Spleen (tissue), 11 donors: ENCODE measurements at regions not wholly inside any gene's neighbourhood (a gene's known extent, or its start where the extent isn't known, plus 50 kb on each side); places are given as distances from the start of the nearest gene placed in this dataset.

Experiments
- DNase-seq: peaks from one replicate; pipeline ENCODE4 v3.0.0-alpha.2; 2020
- H3K27ac ChIP-seq, 8 donors: fragments of 200-600 bp; sonication (generic) in 7 of 8; 1 replicate in 4 of 8; 2 replicates in 4 of 8; pipeline versions ENCODE4 v1.5.0 to v1.8.0; 2016 to 2021; ENCODE audit warnings: inconsistent platforms in 4 of 8, mild to moderate bottlenecking in 4 of 8, moderate library complexity in 1 of 8
- H3K27me3 ChIP-seq, 7 donors: fragments of 200-600 bp; sonication (generic) in 6 of 7; replicated peaks in 1 of 7; 1 replicate in 4 of 7; 2 replicates in 3 of 7; pipeline versions ENCODE4 v1.5.0 to v1.8.0; 2016 to 2021; ENCODE audit warnings: inconsistent platforms in 3 of 7, mild to moderate bottlenecking in 1 of 7
- H3K36me3 ChIP-seq, 6 donors: fragments of 200-600 bp; sonication (generic) in 5 of 6; 1 replicate in 4 of 6; 2 replicates in 2 of 6; pipeline versions ENCODE4 v1.5.0 to v1.8.0; 2016 to 2021; ENCODE audit warnings: inconsistent platforms in 2 of 6
- H3K4me1 ChIP-seq, 6 donors: fragments of 200-600 bp; sonication (generic) in 5 of 6; 1 replicate in 3 of 6; 2 replicates in 3 of 6; pipeline versions ENCODE4 v1.5.0 to v1.8.0; 2016 to 2021; ENCODE audit warnings: inconsistent platforms in 3 of 6
- H3K4me3 ChIP-seq, 8 donors: fragments of 200-600 bp; sonication (generic) in 7 of 8; 1 replicate in 4 of 8; 2 replicates in 4 of 8; pipeline versions ENCODE4 v1.5.0 to v1.8.0; 2016 to 2021; ENCODE audit warnings: inconsistent platforms in 4 of 8, mild to moderate bottlenecking in 4 of 8, moderate library complexity in 2 of 8
- H3K9me3 ChIP-seq, 8 donors: fragments of 200-600 bp; sonication (generic) in 7 of 8; 1 replicate in 4 of 8; 2 replicates in 4 of 8; pipeline versions ENCODE4 v1.5.0 to v1.8.0; 2016 to 2021; ENCODE audit warnings: inconsistent platforms in 4 of 8
- POLR2A ChIP-seq, 3 donors: fragments of 450-650 bp; IDR thresholded peaks; one replicate each; pipeline ENCODE4 v1.5.1; 2017; ENCODE audit warnings: antibody characterized with exemption in 3 of 3, mild to moderate bottlenecking in 1 of 3
- POLR2AphosphoS5 ChIP-seq, 3 donors: sonication (generic); formaldehyde crosslinking; IDR thresholded peaks; one replicate each; pipeline ENCODE4 v1.5.1; 2017; ENCODE audit warnings: antibody characterized with exemption in 3 of 3
- WGBS, 5 donors: extraction: QIAGEN DNeasy Blood & Tissue Kit in 3 of 5; methylation state at CpG; one replicate each; pipeline versions ENCODE4 v1.1.5 to v1.1.7; 2013 to 2018; 5-methylcytosine and 5-hydroxymethylcytosine counted together
- intact Hi-C: fragments of 100-400 bp; cut with DNase I; formaldehyde crosslinking; loops from one replicate; pipeline ENCODE4 v1.15.0; 2023; ENCODE audit warnings: low total_unique reads
- TF ChIP-seq, protein P1 (sequence below), 11 experiments: fragments of 200-600 bp in 7 of 11; fragments of 450-650 bp in 4 of 11; sonication (generic) in 4 of 11; IDR thresholded peaks in 8 of 11; conservative IDR thresholded peaks in 3 of 11; 1 replicate in 7 of 11; 2 replicates in 4 of 11; pipeline versions ENCODE4 v1.4.0 to v1.8.0; 2016 to 2021; ENCODE audit warnings: antibody characterized with exemption in 11 of 11, inconsistent platforms in 4 of 11, mild to moderate bottlenecking in 1 of 11
- donor health status: healthy with polysubstance abuse.
- donor health status: DM: no; HTN: no; CAD: no; lungs with moderate emphysema.
- donor health status: DM: no; HTN: no; CAD: no.
- donor health status: Bipolar disorder and iron deficiency.
- donor health status: healthy.
- donor health status: DM: no; HTN: no; CAD: no.
- donor health status: DM: yes; HTN: yes; CAD: no.

DNA sequence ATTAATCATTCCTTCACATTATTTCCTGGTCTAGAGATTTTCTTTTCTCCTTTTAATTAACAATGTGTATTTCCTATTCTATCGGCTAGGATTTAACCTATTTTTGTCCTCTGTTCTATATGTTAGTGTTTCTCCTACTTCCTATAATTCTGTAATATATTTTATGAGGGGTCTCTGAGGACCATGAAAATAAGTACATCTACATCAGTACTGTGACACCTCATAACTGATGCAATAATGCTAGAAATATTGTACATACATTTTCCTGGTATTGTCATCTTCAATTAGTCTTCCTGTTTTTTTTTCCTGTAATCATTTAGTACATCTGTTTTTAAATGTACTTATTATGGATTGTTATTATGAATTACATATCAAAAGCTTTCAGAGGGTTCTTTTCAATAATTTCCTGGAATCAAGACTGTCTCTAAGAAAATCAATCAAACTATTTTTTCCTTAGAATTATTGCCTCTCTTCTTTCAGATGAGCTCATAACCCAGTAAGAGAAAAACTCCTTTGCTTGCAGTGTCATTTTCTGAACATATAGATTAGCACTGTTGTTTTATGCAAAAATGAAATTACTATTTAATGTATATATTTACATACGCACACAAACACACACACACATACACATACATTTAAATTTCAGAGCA lies 1004.3 kb downstream of the SLITRK5 start:
- no peaks in the 10 kb centered on the region for H3K36me3 ChIP-seq
- no peak for TF ChIP-seq POLR2AphosphoS5 (IDR thresholded peaks at IDR 0.05)
- TF ChIP-seq, protein P1, sequence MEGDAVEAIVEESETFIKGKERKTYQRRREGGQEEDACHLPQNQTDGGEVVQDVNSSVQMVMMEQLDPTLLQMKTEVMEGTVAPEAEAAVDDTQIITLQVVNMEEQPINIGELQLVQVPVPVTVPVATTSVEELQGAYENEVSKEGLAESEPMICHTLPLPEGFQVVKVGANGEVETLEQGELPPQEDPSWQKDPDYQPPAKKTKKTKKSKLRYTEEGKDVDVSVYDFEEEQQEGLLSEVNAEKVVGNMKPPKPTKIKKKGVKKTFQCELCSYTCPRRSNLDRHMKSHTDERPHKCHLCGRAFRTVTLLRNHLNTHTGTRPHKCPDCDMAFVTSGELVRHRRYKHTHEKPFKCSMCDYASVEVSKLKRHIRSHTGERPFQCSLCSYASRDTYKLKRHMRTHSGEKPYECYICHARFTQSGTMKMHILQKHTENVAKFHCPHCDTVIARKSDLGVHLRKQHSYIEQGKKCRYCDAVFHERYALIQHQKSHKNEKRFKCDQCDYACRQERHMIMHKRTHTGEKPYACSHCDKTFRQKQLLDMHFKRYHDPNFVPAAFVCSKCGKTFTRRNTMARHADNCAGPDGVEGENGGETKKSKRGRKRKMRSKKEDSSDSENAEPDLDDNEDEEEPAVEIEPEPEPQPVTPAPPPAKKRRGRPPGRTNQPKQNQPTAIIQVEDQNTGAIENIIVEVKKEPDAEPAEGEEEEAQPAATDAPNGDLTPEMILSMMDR (IDR thresholded peaks at IDR 0.05 in 8 of 11, conservative IDR thresholded peaks at IDR 0.05 in 3 of 11), result no peak
- TF ChIP-seq POLR2A (IDR thresholded peaks at IDR 0.05), result no peak
- H3K9me3 ChIP-seq, result peaks cover 0 to 4% (median 2%) of the 10 kb centered on the region in 8 donors
- no peak for DNase-seq
- no peak overlapping the region for H3K27ac ChIP-seq
- 72 to 81% (median 78%) methylated on average over 2 of the region's 2 CpGs for WGBS, 5 donors
- intact Hi-C loops, result no loop called here
- no peaks in the 10 kb centered on the region for H3K27me3 ChIP-seq
- no peaks in the 10 kb centered on the region for H3K4me1 ChIP-seq
- H3K4me3 ChIP-seq, result no peak overlapping the region

DNA sequence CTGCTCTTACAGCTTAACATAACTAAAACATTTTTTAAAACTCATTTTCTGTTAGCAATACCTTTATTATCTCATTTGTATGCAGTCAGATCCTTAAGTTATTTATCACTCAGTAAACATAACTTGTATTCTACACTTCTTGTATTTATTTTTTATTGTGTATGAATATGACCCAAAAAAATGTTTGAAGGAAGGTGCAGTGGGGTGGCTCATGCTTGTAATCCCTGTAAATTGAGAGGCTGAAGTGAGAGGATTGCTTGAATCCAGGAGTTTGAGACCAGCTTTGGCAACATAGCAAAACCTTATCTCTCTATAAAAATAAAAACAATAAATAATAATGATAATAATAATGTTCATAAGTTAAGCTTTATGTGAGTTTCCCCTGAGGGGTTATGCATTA lies 1004.8 kb downstream of the SLITRK5 start:
- TF ChIP-seq POLR2AphosphoS5 (IDR thresholded peaks at IDR 0.05), result no peak
- TF ChIP-seq, protein P1 (IDR thresholded peaks at IDR 0.05 in 8 of 11, conservative IDR thresholded peaks at IDR 0.05 in 3 of 11), result no peak
- TF ChIP-seq POLR2A (IDR thresholded peaks at IDR 0.05), result no peak
- no peaks in the 10 kb centered on the region for H3K9me3 ChIP-seq
- no peak overlapping the region for H3K4me3 ChIP-seq
- H3K27ac ChIP-seq, result no peak overlapping the region
- DNase-seq, result no peak
- no peaks in the 10 kb centered on the region for H3K27me3 ChIP-seq
- H3K36me3 ChIP-seq, result no peaks in the 10 kb centered on the region
- intact Hi-C loops, result no loop called here
- H3K4me1 ChIP-seq, result no peaks in the 10 kb centered on the region

DNA sequence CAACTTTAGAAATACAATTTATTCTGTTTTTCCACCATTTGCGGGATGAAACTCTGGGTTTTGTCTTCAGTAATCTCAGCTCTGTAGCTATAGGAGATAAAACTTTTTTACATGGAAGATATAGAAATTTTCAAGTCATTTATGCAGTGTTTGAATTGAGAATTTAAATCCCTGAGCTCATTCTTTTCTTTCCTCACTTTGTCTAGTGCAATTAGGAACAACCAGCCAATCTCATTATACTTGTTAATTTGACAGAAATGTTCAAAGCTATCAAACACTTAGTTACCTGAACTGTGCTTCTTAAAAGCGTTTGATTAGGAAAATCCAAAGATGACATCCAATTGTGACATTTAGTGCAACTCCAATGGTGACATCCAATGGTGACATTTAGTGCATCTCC lies 1014.3 kb downstream of the SLITRK5 start:
- H3K27ac ChIP-seq, result no peak overlapping the region
- intact Hi-C loops, result no loop called here
- DNase-seq, result no peak
- TF ChIP-seq POLR2AphosphoS5 (IDR thresholded peaks at IDR 0.05), result no peak
- TF ChIP-seq, protein P1 (IDR thresholded peaks at IDR 0.05 in 8 of 11, conservative IDR thresholded peaks at IDR 0.05 in 3 of 11), result no peak
- no peak for TF ChIP-seq POLR2A (IDR thresholded peaks at IDR 0.05)
- H3K9me3 ChIP-seq, result peaks cover 0 to 6% (median 0%) of the 10 kb centered on the region in 8 donors
- no peaks in the 10 kb centered on the region for H3K4me1 ChIP-seq
- H3K4me3 ChIP-seq, result no peak overlapping the region
- H3K27me3 ChIP-seq, result no peaks in the 10 kb centered on the region
- no peaks in the 10 kb centered on the region for H3K36me3 ChIP-seq
- 76 to 95% (median 87%) methylated on average over 2 of the region's 2 CpGs for WGBS, 5 donors

DNA sequence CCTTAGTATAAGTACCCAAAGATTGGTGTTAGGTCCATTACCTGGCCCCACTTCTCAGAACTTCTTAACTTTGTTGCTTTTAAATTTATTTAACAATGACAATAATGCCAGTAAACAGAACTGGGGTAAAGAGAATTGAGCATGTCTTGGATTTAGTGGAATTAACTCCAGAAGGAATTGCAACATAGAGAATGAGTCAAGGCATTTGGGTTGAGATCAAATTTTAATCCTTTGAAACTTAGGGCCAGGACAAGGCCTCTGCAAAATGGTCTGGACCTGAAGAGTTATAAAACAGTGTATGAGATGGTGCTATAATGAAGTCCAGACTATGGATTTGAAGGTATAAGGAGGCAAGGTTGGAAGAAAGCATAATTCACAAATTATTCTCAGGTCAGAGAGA lies 1030.4 kb downstream of the SLITRK5 start:
- H3K4me3 ChIP-seq, result no peak overlapping the region
- DNase-seq, result no peak
- no peaks in the 10 kb centered on the region for H3K4me1 ChIP-seq
- no peaks in the 10 kb centered on the region for H3K27me3 ChIP-seq
- no peaks in the 10 kb centered on the region for H3K36me3 ChIP-seq
- peaks cover 0 to 4% (median 0%) of the 10 kb centered on the region in 8 donors for H3K9me3 ChIP-seq
- TF ChIP-seq, protein P1 (IDR thresholded peaks at IDR 0.05 in 8 of 11, conservative IDR thresholded peaks at IDR 0.05 in 3 of 11), result no peak
- TF ChIP-seq POLR2AphosphoS5 (IDR thresholded peaks at IDR 0.05), result no peak
- TF ChIP-seq POLR2A (IDR thresholded peaks at IDR 0.05), result no peak
- H3K27ac ChIP-seq, result no peak overlapping the region
- intact Hi-C loops, result no loop called here
